DND-41 (cell line): ENCODE measurements at regions not wholly inside any gene's neighbourhood (a gene's known extent, or its start where the extent isn't known, plus 50 kb on each side); places are given as distances from the start of the nearest gene placed in this dataset.

Source experiments
- EZH2 ChIP-seq: IDR thresholded peaks from 3 replicates; pipeline ENCODE4 v1.6.1; 2012; ENCODE audit warnings: borderline replicate concordance, low read depth, mild to moderate bottlenecking, moderate library complexity, low read length, inconsistent platforms; ENCODE audit not compliant: severe bottlenecking
- TF ChIP-seq, protein P1 (sequence below): IDR thresholded peaks from 2 replicates; pipeline ENCODE4 v1.5.1; 2012; ENCODE audit warnings: borderline replicate concordance, low read length, moderate library complexity, mild to moderate bottlenecking; ENCODE audit not compliant: poor library complexity, severe bottlenecking; ENCODE audit errors: extremely low read depth

- TF ChIP-seq, protein P1, sequence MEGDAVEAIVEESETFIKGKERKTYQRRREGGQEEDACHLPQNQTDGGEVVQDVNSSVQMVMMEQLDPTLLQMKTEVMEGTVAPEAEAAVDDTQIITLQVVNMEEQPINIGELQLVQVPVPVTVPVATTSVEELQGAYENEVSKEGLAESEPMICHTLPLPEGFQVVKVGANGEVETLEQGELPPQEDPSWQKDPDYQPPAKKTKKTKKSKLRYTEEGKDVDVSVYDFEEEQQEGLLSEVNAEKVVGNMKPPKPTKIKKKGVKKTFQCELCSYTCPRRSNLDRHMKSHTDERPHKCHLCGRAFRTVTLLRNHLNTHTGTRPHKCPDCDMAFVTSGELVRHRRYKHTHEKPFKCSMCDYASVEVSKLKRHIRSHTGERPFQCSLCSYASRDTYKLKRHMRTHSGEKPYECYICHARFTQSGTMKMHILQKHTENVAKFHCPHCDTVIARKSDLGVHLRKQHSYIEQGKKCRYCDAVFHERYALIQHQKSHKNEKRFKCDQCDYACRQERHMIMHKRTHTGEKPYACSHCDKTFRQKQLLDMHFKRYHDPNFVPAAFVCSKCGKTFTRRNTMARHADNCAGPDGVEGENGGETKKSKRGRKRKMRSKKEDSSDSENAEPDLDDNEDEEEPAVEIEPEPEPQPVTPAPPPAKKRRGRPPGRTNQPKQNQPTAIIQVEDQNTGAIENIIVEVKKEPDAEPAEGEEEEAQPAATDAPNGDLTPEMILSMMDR = no peak
- no peak for TF ChIP-seq EZH2
Measured at GRCh38 chr13:78830508-78830907, 171.6 kb upstream of the OBI1 start.
